KMS-11 (cell line): ENCODE measurements at regions not wholly inside any gene's neighbourhood (a gene's known extent, or its start where the extent isn't known, plus 50 kb on each side); places are given as distances from the start of the nearest gene placed in this dataset.

Source experiments
- H2AFZ ChIP-seq: fragments of 200-600 bp; sonication (generic); 2 replicates; pipeline ENCODE4 v1.6.1; 2016; ENCODE audit warnings: antibody characterized with exemption, mixed run types, low read depth
- H3K27ac ChIP-seq: fragments of 200-600 bp; sonication (generic); 2 replicates; pipeline ENCODE4 v1.6.1; 2016; ENCODE audit warnings: mild to moderate bottlenecking, mixed run types
- H3K27me3 ChIP-seq: fragments of 200-600 bp; sonication (generic); 2 replicates; pipeline ENCODE4 v1.6.1; 2017; ENCODE audit warnings: mild to moderate bottlenecking, low read depth, mixed run types, moderate library complexity; ENCODE audit not compliant: insufficient read depth
- H3K36me3 ChIP-seq: fragments of 200-600 bp; sonication (generic); 2 replicates; pipeline ENCODE4 v1.6.1; 2017; ENCODE audit warnings: mild to moderate bottlenecking, mixed run types; ENCODE audit not compliant: insufficient read depth
- H3K4me1 ChIP-seq: fragments of 200-600 bp; sonication (generic); 2 replicates; pipeline ENCODE4 v1.6.1; 2016; ENCODE audit warnings: mild to moderate bottlenecking, low read depth, mixed run types; ENCODE audit not compliant: poor library complexity, severe bottlenecking
- H3K4me2 ChIP-seq: fragments of 200-600 bp; sonication (generic); 2 replicates; pipeline ENCODE4 v1.7.0; 2016; ENCODE audit warnings: mild to moderate bottlenecking, mixed run types
- H3K4me3 ChIP-seq: fragments of 200-600 bp; sonication (generic); IDR thresholded peaks from 2 replicates; pipeline ENCODE4 v1.6.1; 2017; ENCODE audit warnings: low read depth, low read length, mixed read lengths; ENCODE audit not compliant: insufficient read depth
- H3K79me2 ChIP-seq: fragments of 200-600 bp; sonication (generic); 2 replicates; pipeline ENCODE4 v1.6.1; 2016; ENCODE audit warnings: low read depth, mixed run types; ENCODE audit not compliant: insufficient read depth
- H3K9ac ChIP-seq: fragments of 200-600 bp; sonication (generic); 2 replicates; pipeline ENCODE4 v1.6.1; 2016; ENCODE audit warnings: mild to moderate bottlenecking, mixed run types
- H4K20me1 ChIP-seq: fragments of 200-600 bp; sonication (generic); 2 replicates; pipeline ENCODE4 v1.6.1; 2016; ENCODE audit warnings: mild to moderate bottlenecking, mixed run types; ENCODE audit not compliant: insufficient read depth
- TF ChIP-seq, protein P1 (sequence below): fragments of 200-600 bp; sonication (generic); conservative IDR thresholded peaks from 2 replicates; pipeline ENCODE4 v1.6.1; 2017; ENCODE audit warnings: low read depth, mild to moderate bottlenecking, antibody characterized with exemption, low read length, moderate library complexity, mixed read lengths

DNA sequence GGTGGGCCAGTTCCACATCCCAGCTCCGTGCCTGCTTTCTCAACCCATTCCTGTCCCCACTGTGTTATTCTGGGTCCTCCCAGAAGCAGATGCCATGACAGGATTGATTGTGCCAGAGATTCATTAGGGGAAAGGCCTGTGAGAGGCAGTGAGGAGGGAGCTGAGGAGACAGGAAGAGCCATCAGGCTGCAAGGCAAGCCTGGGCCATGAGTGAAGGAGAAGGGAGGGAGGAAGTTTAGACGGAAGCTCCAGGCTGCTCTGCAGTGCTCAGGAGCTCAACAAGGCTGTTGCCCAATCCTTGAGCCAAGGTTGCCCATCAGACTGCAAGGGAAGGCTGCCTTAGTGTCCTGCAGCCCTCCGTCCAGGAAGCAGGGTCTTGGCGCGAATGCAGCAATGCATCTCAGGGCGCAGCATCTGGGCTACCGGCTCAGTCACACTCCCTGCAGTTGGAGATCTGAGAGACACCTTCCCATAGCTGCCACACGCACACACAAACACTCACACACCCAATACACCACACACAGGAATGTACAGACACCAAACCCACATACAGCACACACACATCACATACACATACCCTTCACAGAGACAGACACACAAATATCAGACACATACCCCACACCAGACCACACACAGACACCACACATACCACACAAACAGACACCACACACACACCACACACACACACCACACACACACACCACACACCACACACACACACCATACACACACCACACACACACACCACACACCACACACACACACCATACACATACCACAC is 139.5 kb upstream of the NDUFV2 start:
- Histone ChIP-seq H3K27ac (no peak overlapping the region), H2AFZ (no peak overlapping the region), H3K4me1 (no peaks in the 10 kb centered on the region), H3K4me3 (no peak overlapping the region), H3K4me2 (no peak overlapping the region), H4K20me1 (no peaks in the 10 kb centered on the region), H3K36me3 (no peaks in the 10 kb centered on the region), H3K27me3 (no peaks in the 10 kb centered on the region), H3K9ac (no peak overlapping the region), H3K79me2 (no peaks in the 10 kb centered on the region)
- TF ChIP-seq, protein P1, sequence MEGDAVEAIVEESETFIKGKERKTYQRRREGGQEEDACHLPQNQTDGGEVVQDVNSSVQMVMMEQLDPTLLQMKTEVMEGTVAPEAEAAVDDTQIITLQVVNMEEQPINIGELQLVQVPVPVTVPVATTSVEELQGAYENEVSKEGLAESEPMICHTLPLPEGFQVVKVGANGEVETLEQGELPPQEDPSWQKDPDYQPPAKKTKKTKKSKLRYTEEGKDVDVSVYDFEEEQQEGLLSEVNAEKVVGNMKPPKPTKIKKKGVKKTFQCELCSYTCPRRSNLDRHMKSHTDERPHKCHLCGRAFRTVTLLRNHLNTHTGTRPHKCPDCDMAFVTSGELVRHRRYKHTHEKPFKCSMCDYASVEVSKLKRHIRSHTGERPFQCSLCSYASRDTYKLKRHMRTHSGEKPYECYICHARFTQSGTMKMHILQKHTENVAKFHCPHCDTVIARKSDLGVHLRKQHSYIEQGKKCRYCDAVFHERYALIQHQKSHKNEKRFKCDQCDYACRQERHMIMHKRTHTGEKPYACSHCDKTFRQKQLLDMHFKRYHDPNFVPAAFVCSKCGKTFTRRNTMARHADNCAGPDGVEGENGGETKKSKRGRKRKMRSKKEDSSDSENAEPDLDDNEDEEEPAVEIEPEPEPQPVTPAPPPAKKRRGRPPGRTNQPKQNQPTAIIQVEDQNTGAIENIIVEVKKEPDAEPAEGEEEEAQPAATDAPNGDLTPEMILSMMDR = no peak

DNA sequence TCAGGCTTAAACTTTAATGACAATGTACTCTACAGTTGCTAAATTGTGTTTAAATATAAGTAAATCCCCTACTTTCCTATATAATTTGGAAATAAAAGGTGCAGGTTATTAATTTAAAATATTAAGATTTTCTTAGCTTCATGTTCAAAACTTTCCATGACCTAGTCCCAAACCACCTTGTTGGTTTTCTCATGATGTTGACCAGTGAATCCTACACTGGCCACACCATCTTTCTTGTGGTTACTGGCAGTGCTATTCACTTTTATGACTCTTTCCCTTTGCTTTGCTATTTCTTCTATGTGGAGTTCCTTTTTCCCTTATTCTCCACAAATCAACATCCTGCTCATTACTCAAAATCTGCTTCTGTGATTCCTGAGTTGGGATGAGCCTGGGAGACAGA is 138.6 kb upstream of the NDUFV2 start:
- no peak overlapping the region for H3K4me3 ChIP-seq
- H3K4me2 ChIP-seq = no peak overlapping the region
- H3K27ac ChIP-seq = no peak overlapping the region
- no peak overlapping the region for H3K9ac ChIP-seq
- H3K79me2 ChIP-seq = no peaks in the 10 kb centered on the region
- H4K20me1 ChIP-seq = no peaks in the 10 kb centered on the region
- H3K27me3 ChIP-seq = no peaks in the 10 kb centered on the region
- TF ChIP-seq, protein P1 = no peak
- H3K4me1 ChIP-seq = no peaks in the 10 kb centered on the region
- no peak overlapping the region for H2AFZ ChIP-seq
- no peaks in the 10 kb centered on the region for H3K36me3 ChIP-seq

DNA sequence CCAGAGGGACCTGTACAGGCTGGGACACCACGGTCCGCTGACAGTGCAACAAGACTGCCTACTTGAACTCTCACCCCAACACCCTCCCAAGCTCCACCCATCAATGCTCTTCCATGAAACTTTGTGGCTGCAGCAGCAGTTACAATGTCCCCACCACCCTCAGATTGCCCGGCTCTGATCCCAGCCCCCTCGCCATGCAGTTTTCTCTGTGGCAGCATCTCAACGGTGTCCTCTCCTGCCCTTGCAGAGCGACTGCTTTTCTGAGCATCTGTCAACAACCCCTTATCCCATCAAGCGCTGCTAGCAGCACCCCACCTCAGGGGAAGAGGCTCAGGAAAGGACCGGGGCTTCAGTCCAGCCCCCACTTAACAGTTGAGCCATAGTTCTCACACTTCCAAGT is 137.1 kb upstream of the NDUFV2 start:
- no peak overlapping the region for H3K9ac ChIP-seq
- no peaks in the 10 kb centered on the region for H3K79me2 ChIP-seq
- no peaks in the 10 kb centered on the region for H4K20me1 ChIP-seq
- no peak overlapping the region for H2AFZ ChIP-seq
- no peak overlapping the region for H3K27ac ChIP-seq
- H3K27me3 ChIP-seq = no peaks in the 10 kb centered on the region
- H3K4me1 ChIP-seq = no peaks in the 10 kb centered on the region
- H3K4me3 ChIP-seq = no peak overlapping the region
- no peak overlapping the region for H3K4me2 ChIP-seq
- TF ChIP-seq, protein P1 = no peak
- H3K36me3 ChIP-seq = no peaks in the 10 kb centered on the region

DNA sequence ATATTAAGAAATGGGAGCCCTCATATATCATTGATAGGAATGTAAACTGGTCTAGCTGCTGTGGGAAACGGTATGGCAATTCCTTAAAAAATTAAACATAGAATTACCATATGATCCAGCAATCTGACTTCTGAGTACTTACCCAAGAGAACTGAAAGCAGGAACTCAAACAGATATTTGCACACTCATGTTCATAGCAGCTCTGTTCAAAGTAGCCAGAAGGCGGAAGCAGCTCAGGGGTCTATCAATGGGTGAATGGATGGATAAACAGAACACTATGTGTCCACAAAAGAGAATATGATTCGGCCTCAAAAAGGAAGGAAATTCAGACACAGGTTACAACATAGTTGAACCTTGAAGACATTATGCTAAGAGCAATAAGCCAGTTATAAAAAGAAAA is 135.7 kb upstream of the NDUFV2 start:
- no peak overlapping the region for H2AFZ ChIP-seq
- no peaks in the 10 kb centered on the region for H3K27me3 ChIP-seq
- no peaks in the 10 kb centered on the region for H3K4me1 ChIP-seq
- no peak overlapping the region for H3K27ac ChIP-seq
- H3K4me3 ChIP-seq = no peak overlapping the region
- no peaks in the 10 kb centered on the region for H3K79me2 ChIP-seq
- no peak overlapping the region for H3K4me2 ChIP-seq
- no peak overlapping the region for H3K9ac ChIP-seq
- no peaks in the 10 kb centered on the region for H4K20me1 ChIP-seq
- TF ChIP-seq, protein P1 = no peak
- no peaks in the 10 kb centered on the region for H3K36me3 ChIP-seq
